Upper lobe of right lung (tissue), 1 donor: ENCODE measurements at regions not wholly inside any gene's neighbourhood (a gene's known extent, or its start where the extent isn't known, plus 50 kb on each side); places are given as distances from the start of the nearest gene placed in this dataset.

ENCODE experiments used
- ATAC-seq: fragments of 200-7000 bp; cut with Tn5 transposase; one replicate; pipeline ENCODE4 v1.9.1; 2020; ENCODE audit warnings: mild to moderate bottlenecking, moderate library complexity
- DNase-seq: peaks from one replicate; pipeline ENCODE4 v3.0.0-alpha.2; 2020
- H3K27ac ChIP-seq: fragments of 200-600 bp; one replicate; pipeline ENCODE4 v1.8.0; 2022
- H3K27me3 ChIP-seq: fragments of 200-600 bp; one replicate; pipeline ENCODE4 v1.8.0; 2022; ENCODE audit warnings: mild to moderate bottlenecking
- H3K36me3 ChIP-seq: fragments of 200-600 bp; one replicate; pipeline ENCODE4 v1.8.0; 2022
- H3K4me1 ChIP-seq: fragments of 200-600 bp; one replicate; pipeline ENCODE4 v1.8.0; 2022
- H3K4me3 ChIP-seq: fragments of 200-600 bp; one replicate; pipeline ENCODE4 v1.8.0; 2022; ENCODE audit warnings: mild to moderate bottlenecking
- H3K9me3 ChIP-seq: fragments of 200-600 bp; one replicate; pipeline ENCODE4 v1.8.0; 2022
- CTCF ChIP-seq: fragments of 200-600 bp; IDR thresholded peaks from one replicate; pipeline ENCODE4 v1.8.0; 2022; ENCODE audit warnings: antibody characterized with exemption
- intact Hi-C: fragments of 100-400 bp; cut with DNase I; formaldehyde crosslinking; loops from one replicate; pipeline ENCODE4 v1.11.0; 2022
- donor health status: DM: no; HTN: yes; CAD: no; lungs with severe emphysema.

- Histone ChIP-seq H3K27ac (peak overlapping the region; percentile 85), H3K4me3 (peak overlapping the region; percentile 19), H3K27me3 (no peaks in the 10 kb centered on the region), H3K9me3 (no peaks in the 10 kb centered on the region), H3K4me1 (peaks cover 6% of the 10 kb centered on the region), H3K36me3 (no peaks in the 10 kb centered on the region)
- ATAC-seq: peak; percentile 67
- no peak for TF ChIP-seq CTCF
- no peak for DNase-seq
- intact Hi-C loops: no loop called here
These were observed 124.1 kb upstream of the TBL1X start for GRCh38 chrX:9340598-9341290.

- H3K27me3 ChIP-seq: no peaks in the 10 kb centered on the region
- peak; percentile 66 for ATAC-seq
- peak; percentile 79 for DNase-seq
- H3K4me3 ChIP-seq: peak overlapping the region; percentile 19
- H3K27ac ChIP-seq: peak overlapping the region; percentile 85
- H3K4me1 ChIP-seq: peaks cover 6% of the 10 kb centered on the region
- TF ChIP-seq CTCF: peak; percentile 4
- no peaks in the 10 kb centered on the region for H3K36me3 ChIP-seq
- H3K9me3 ChIP-seq: no peaks in the 10 kb centered on the region
- intact Hi-C loops: no loop called here
These were observed 123.3 kb upstream of the TBL1X start for GRCh38 chrX:9341291-9342201.

- no peak overlapping the region for H3K27ac ChIP-seq
- H3K9me3 ChIP-seq: no peaks in the 10 kb centered on the region
- intact Hi-C loops: no loop called here
- peak; percentile 84 for DNase-seq
- peak; percentile 95 for ATAC-seq
- H3K4me3 ChIP-seq: no peak overlapping the region
- TF ChIP-seq CTCF: no peak
- H3K36me3 ChIP-seq: no peaks in the 10 kb centered on the region
- peaks cover 6% of the 10 kb centered on the region for H3K4me1 ChIP-seq
- H3K27me3 ChIP-seq: no peaks in the 10 kb centered on the region
These were observed 122.3 kb upstream of the TBL1X start for GRCh38 chrX:9342561-9343051.

- Histone ChIP-seq H3K9me3 (no peaks in the 10 kb centered on the region), H3K36me3 (no peaks in the 10 kb centered on the region), H3K27me3 (no peaks in the 10 kb centered on the region), H3K27ac (no peak overlapping the region), H3K4me1 (peaks cover 6% of the 10 kb centered on the region), H3K4me3 (no peak overlapping the region)
- DNase-seq (no peak), ATAC-seq (no peak)
- intact Hi-C loops: no loop called here
- TF ChIP-seq CTCF: no peak
These were observed 120.9 kb upstream of the TBL1X start for GRCh38 chrX:9343971-9344370.

- no peak for TF ChIP-seq CTCF
- H3K4me1 ChIP-seq: peaks cover under 1% of the 10 kb centered on the region
- H3K27me3 ChIP-seq: no peaks in the 10 kb centered on the region
- intact Hi-C loops: no loop called here
- no peaks in the 10 kb centered on the region for H3K36me3 ChIP-seq
- ATAC-seq: no peak
- H3K9me3 ChIP-seq: no peaks in the 10 kb centered on the region
- H3K27ac ChIP-seq: no peak overlapping the region
- DNase-seq: no peak
- H3K4me3 ChIP-seq: no peak overlapping the region
These were observed 118.9 kb upstream of the TBL1X start for GRCh38 chrX:9345957-9346356.
